Common myeloid progenitor, CD34-positive (primary cell): ENCODE measurements at regions not wholly inside any gene's neighbourhood (a gene's known extent, or its start where the extent isn't known, plus 50 kb on each side); places are given as distances from the start of the nearest gene placed in this dataset.

Source experiments
- CTCF ChIA-PET: fragments of 350-600 bp; sonication (Branson Sonifier 250); formaldehyde crosslinking; loops from one replicate; lab custom pipeline; 2021; ENCODE audit warnings: antibody characterized with exemption; lab: Charles Lee
- POLR2A ChIA-PET: fragments of 350-600 bp; sonication (Branson Sonifier 250); formaldehyde crosslinking; loops from one replicate; lab custom pipeline; 2021; ENCODE audit warnings: antibody characterized with exemption; lab: Charles Lee
- DNase-seq, 3 donors: peaks; one replicate each; pipeline versions ENCODE4 v3.0.0 to v3.0.0-alpha.2; 2013
- H3K27ac ChIP-seq, 2 experiments: 1 replicate in 1 of 2; 2 replicates in 1 of 2; pipeline ENCODE4 v1.7.0; 2013; ENCODE audit warnings: inconsistent platforms in 2 of 2, low read length in 2 of 2, mild to moderate bottlenecking in 2 of 2, low read depth in 1 of 2, moderate library complexity in 1 of 2; ENCODE audit not compliant: severe bottlenecking in 2 of 2, insufficient read depth in 1 of 2, poor library complexity in 1 of 2
- H3K27me3 ChIP-seq, 5 experiments: replicated peaks in 2 of 5; 1 replicate in 3 of 5; 2 replicates in 2 of 5; pipeline versions ENCODE4 v1.6.1 to v1.7.0; 2013; ENCODE audit warnings: low read length in 4 of 5, mild to moderate bottlenecking in 2 of 5, moderate library complexity in 2 of 5, inconsistent platforms in 1 of 5; ENCODE audit not compliant: insufficient read depth in 5 of 5, control insufficient read depth in 4 of 5
- H3K36me3 ChIP-seq, 4 experiments: 1 replicate in 2 of 4; 2 replicates in 2 of 4; pipeline versions ENCODE4 v1.6.1 to v1.7.0; 2013; ENCODE audit warnings: low read length in 3 of 4, control low read depth in 1 of 4, mild to moderate bottlenecking in 1 of 4; ENCODE audit not compliant: control insufficient read depth in 4 of 4, insufficient read depth in 4 of 4
- H3K4me1 ChIP-seq, 4 experiments: 1 replicate in 3 of 4; 2 replicates in 1 of 4; pipeline versions ENCODE4 v1.6.1 to v1.7.1; 2013; ENCODE audit warnings: low read length in 3 of 4, mild to moderate bottlenecking in 3 of 4, control low read depth in 1 of 4, inconsistent platforms in 1 of 4, moderate library complexity in 1 of 4; ENCODE audit not compliant: control insufficient read depth in 4 of 4, insufficient read depth in 4 of 4; ENCODE audit errors: control extremely low read depth in 1 of 4
- H3K4me3 ChIP-seq, 7 experiments: 1 replicate in 4 of 7; 2 replicates in 3 of 7; pipeline versions ENCODE4 v1.5.1 to v1.7.0; 2013; ENCODE audit warnings: mild to moderate bottlenecking in 7 of 7, low read length in 6 of 7, moderate library complexity in 6 of 7, inconsistent platforms in 2 of 7, low read depth in 2 of 7, control low read depth in 1 of 7; ENCODE audit not compliant: insufficient read depth in 4 of 7, control insufficient read depth in 1 of 7; ENCODE audit errors: extremely low read depth in 1 of 7
- H3K9me3 ChIP-seq, 5 experiments: 1 replicate in 4 of 5; 2 replicates in 1 of 5; pipeline versions ENCODE4 v1.6.1 to v1.7.1; 2013; ENCODE audit warnings: low read length in 4 of 5, mild to moderate bottlenecking in 2 of 5, inconsistent platforms in 1 of 5, low read depth in 1 of 5, moderate library complexity in 1 of 5; ENCODE audit not compliant: control insufficient read depth in 4 of 5, insufficient read depth in 2 of 5; ENCODE audit errors: control extremely low read depth in 1 of 5
- WGBS: methylation state at CpG from one replicate; pipeline ENCODE4 v1.1.5; 2013; ENCODE audit not compliant: insufficient coverage; 5-methylcytosine and 5-hydroxymethylcytosine counted together

DNA sequence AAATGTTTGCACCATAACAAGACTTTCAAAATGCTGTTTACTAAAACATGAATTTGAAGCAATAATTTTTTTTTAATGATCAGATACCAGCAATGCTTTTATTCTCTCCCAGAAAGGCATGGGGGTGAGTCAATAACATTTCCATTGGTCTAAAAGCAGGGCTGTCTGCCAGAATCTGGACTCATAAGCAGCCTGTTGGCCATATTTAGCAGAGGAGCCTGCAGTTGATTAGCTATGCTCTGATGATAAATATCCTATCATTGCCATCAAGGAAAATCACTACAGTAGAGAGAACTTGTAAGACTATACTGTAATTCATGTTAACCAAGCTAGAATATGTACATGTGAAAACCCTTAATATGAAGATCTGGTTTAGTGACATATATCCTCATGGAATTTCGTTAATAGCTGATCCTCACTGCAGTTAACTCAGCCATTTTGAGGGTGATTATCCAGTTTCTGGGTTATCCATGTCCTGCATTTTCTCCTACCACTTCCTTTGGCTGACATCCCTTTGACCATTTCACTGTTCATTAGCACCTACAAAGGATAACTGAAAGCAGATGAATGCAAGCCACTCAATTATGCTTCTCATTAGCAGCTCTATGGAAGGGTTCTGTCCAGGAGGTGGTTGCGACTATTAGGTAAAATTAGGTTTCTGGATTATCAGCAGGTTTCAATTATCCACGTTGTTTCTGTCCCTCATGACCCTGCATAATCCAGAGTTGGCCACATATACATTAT lies 72.9 kb upstream of the DIAPH2 start:
- no peak overlapping the region for H3K27ac ChIP-seq
- POLR2A ChIA-PET: no interaction called here
- H3K4me1 ChIP-seq: no peaks in the 10 kb centered on the region
- no CpG with 5 or more reads among the region's 3 CpGs for WGBS
- H3K9me3 ChIP-seq: no peaks in the 10 kb centered on the region
- no peak overlapping the region for H3K4me3 ChIP-seq
- CTCF ChIA-PET: no interaction called here
- H3K36me3 ChIP-seq: no peaks in the 10 kb centered on the region
- H3K27me3 ChIP-seq: no peaks in the 10 kb centered on the region
- DNase-seq: no peak

DNA sequence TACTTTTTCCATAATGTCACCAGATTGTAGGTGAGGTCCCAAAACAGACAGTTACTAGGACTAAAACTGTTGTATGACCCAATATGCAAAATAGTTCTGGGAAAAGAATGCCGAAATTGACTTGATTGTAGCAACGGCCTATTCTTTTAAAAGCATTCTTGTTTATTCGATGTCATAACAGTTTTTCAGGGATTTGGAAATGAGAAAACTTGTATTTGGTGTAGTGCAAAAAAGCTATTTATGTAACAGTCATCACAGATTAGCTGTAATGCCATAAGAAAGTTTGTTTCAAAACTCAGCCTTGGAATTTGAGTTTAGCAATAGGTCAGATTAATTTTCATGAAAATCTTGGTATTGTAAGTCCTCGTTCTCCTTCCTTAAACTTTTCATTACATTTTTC lies 69.2 kb upstream of the DIAPH2 start:
- H3K4me3 ChIP-seq: no peak overlapping the region
- no peak overlapping the region for H3K27ac ChIP-seq
- POLR2A ChIA-PET: no interaction called here
- 82% methylated on average over 4 of the region's 4 CpGs for WGBS
- no peaks in the 10 kb centered on the region for H3K36me3 ChIP-seq
- H3K4me1 ChIP-seq: no peaks in the 10 kb centered on the region
- no peaks in the 10 kb centered on the region for H3K27me3 ChIP-seq
- CTCF ChIA-PET: no interaction called here
- no peak for DNase-seq
- peaks cover 0 to 1% (median 0%) of the 10 kb centered on the region in 5 experiments for H3K9me3 ChIP-seq

DNA sequence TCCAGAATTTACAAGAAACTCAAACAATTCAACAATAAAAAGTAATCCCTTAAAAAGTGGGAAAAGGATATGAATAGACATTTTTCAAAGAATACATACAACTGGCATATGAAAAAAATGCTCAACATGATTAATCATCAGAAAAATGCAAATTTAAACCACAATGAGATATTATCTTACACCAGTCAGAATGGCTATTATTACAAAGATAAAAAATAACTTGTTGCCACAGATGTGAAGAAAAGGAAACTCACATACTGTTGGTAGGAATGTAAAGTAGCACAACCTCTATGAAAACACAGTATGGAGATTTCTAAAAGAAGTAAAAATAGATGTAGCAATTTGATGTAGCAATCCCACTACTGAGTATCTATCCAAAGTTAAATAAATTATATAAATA lies 65.1 kb upstream of the DIAPH2 start:
- DNase-seq: peak in 1 of 3 donors; percentile 6

DNA sequence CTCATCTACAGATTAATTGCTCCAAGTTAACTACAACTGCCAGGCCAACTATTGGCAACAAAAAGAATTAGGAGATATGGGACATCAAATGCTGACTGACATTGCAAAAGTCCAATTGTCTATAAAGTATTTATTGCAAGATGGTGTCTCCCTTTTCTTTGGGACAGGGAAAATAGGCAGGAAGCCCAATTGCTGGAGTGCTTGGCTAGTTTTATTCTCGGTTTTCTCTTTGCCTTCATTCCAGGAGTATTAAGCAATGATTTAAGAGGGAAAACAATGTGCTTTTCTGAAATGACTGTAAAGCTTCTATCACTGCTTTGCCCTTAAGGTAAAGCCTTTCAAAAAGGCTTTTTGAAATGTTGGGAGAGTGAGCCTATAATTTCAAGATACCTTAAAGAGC lies 62.8 kb upstream of the DIAPH2 start:
- Histone ChIP-seq H3K36me3 (no peaks in the 10 kb centered on the region), H3K9me3 (peaks cover 0 to 1% (median 0%) of the 10 kb centered on the region in 5 experiments), H3K27ac (no peak overlapping the region), H3K4me3 (no peak overlapping the region), H3K4me1 (no peaks in the 10 kb centered on the region), H3K27me3 (no peaks in the 10 kb centered on the region)
- no peak for DNase-seq
- CTCF ChIA-PET: no interaction called here
- POLR2A ChIA-PET: no interaction called here
- 67% methylated on average over 1 of the region's 1 CpG for WGBS

More for the DNA sequence above, 65.1 kb upstream of the DIAPH2 start:
- H3K27ac ChIP-seq: no peak overlapping the region
- peaks cover 0 to 1% (median 0%) of the 10 kb centered on the region in 5 experiments for H3K9me3 ChIP-seq
- CTCF ChIA-PET: no interaction called here
- no peak overlapping the region for H3K4me3 ChIP-seq
- no peaks in the 10 kb centered on the region for H3K36me3 ChIP-seq
- H3K4me1 ChIP-seq: no peaks in the 10 kb centered on the region
- POLR2A ChIA-PET: no interaction called here
- H3K27me3 ChIP-seq: no peaks in the 10 kb centered on the region
